Endothelial cell of umbilical vein (primary cell): ENCODE measurements at regions not wholly inside any gene's neighbourhood (a gene's known extent, or its start where the extent isn't known, plus 50 kb on each side); places are given as distances from the start of the nearest gene placed in this dataset.

Experiments used
- BruUV-seq: library from RNA; stranded (reverse); fragments of 400-500 nt; replicated peaks from 2 replicates; lab custom pipeline; 2021; lab: Mats Ljungman, UMichigan
- CTCF ChIA-PET: fragments of 300-600, 350-600 bp; sonication (Branson Sonifier 250); formaldehyde crosslinking; loops from one replicate; lab custom pipeline; 2021; ENCODE audit warnings: antibody characterized with exemption, inconsistent platforms; lab: Charles Lee
- POLR2A ChIA-PET: fragments of 300-600, 350-600 bp; sonication (Branson Sonifier 250); formaldehyde crosslinking; loops from one replicate; lab custom pipeline; 2021; ENCODE audit warnings: antibody characterized with exemption, inconsistent platforms; lab: Charles Lee
- DNase-seq: peaks from one replicate; pipeline ENCODE4 v3.0.0-alpha.2; 2011; ENCODE audit warnings: low read depth, low spot score
- FAIRE-seq: peaks from 2 replicates; lab custom pipeline; 2011; peaks lifted over from hg19 to GRCh38; lab: Jason Lieb, UNC
- H2AFZ ChIP-seq: 2 replicates; pipeline ENCODE4 v1.6.0; 2012; ENCODE audit warnings: low read depth, low read length, control low read depth, inconsistent platforms
- H3K27ac ChIP-seq: 2 replicates; pipeline ENCODE4 v1.5.1; 2011; ENCODE audit warnings: low read depth, mild to moderate bottlenecking, control low read depth, low read length, moderate library complexity; ENCODE audit not compliant: insufficient read depth
- H3K27me3 ChIP-seq, 2 experiments: 2 replicates each; pipeline versions ENCODE4 v1.6.0 to v1.6.1; 2011; ENCODE audit warnings: low read length in 2 of 2, mixed read lengths in 1 of 2; ENCODE audit not compliant: control insufficient read depth in 2 of 2, insufficient read depth in 2 of 2
- H3K36me3 ChIP-seq, 2 experiments: 2 replicates in 1 of 2; 3 replicates in 1 of 2; pipeline ENCODE4 v1.5.1; 2011; ENCODE audit warnings: low read length in 2 of 2, mild to moderate bottlenecking in 1 of 2, moderate library complexity in 1 of 2; ENCODE audit not compliant: control insufficient read depth in 2 of 2, insufficient read depth in 2 of 2; ENCODE audit errors: extremely low read depth in 1 of 2
- H3K4me1 ChIP-seq: 3 replicates; pipeline ENCODE4 v1.5.1; 2011; ENCODE audit warnings: mild to moderate bottlenecking, low read length; ENCODE audit not compliant: control insufficient read depth, insufficient read depth; ENCODE audit errors: extremely low read depth
- H3K4me2 ChIP-seq: 2 replicates; pipeline ENCODE4 v1.6.1; 2011; ENCODE audit warnings: low read length, control low read depth, mixed read lengths; ENCODE audit not compliant: insufficient read depth
- H3K4me3 ChIP-seq, 3 experiments: fragments of 200-600 bp in 1 of 3; sonication (generic), shearing (Covaris generic) in 1 of 3; replicated peaks in 1 of 3; 2 replicates each; pipeline ENCODE4 v1.5.1; 2011 to 2016; ENCODE audit warnings: control low read depth in 3 of 3, low read length in 3 of 3, mild to moderate bottlenecking in 2 of 3, inconsistent platforms in 1 of 3, low read depth in 1 of 3, moderate library complexity in 1 of 3; ENCODE audit not compliant: insufficient read depth in 1 of 3
- H3K79me2 ChIP-seq: 2 replicates; pipeline ENCODE4 v1.6.0; 2012; ENCODE audit warnings: low read length, inconsistent platforms; ENCODE audit not compliant: control insufficient read depth, insufficient read depth
- H3K9ac ChIP-seq: replicated peaks from 2 replicates; pipeline ENCODE3; 2011; ENCODE audit warnings: low read length, control low read depth; ENCODE audit not compliant: insufficient read depth; ENCODE audit errors: extremely low read depth
- H3K9me1 ChIP-seq: replicated peaks from 3 replicates; pipeline ENCODE4 v1.6.0; 2011; ENCODE audit warnings: mild to moderate bottlenecking, low read length; ENCODE audit not compliant: control insufficient read depth, insufficient read depth; ENCODE audit errors: extremely low read depth
- H3K9me3 ChIP-seq: replicated peaks from 2 replicates; pipeline ENCODE4 v1.5.1; 2012; ENCODE audit warnings: low read length, inconsistent platforms; ENCODE audit not compliant: control insufficient read depth, insufficient read depth
- H4K20me1 ChIP-seq: replicated peaks from 2 replicates; pipeline ENCODE3; 2011; ENCODE audit warnings: mild to moderate bottlenecking, low read length; ENCODE audit not compliant: control insufficient read depth, insufficient read depth; ENCODE audit errors: extremely low read depth
- EZH2 ChIP-seq: IDR thresholded peaks from 2 replicates; pipeline ENCODE4 v1.6.1; 2012; ENCODE audit warnings: borderline replicate concordance, low read depth, mild to moderate bottlenecking, moderate library complexity, low read length, inconsistent platforms; ENCODE audit not compliant: severe bottlenecking
- FOS ChIP-seq: IDR thresholded peaks from 2 replicates; pipeline ENCODE4 v1.6.1; 2011; ENCODE audit warnings: mild to moderate bottlenecking, low read length, moderate library complexity, borderline replicate concordance; ENCODE audit not compliant: insufficient read depth
- GATA2 ChIP-seq: IDR thresholded peaks from 2 replicates; pipeline ENCODE4 v1.7.0; 2011; ENCODE audit warnings: low read depth, mild to moderate bottlenecking, moderate library complexity, mixed read lengths, low read length; ENCODE audit not compliant: insufficient read length, insufficient read depth
- JUN ChIP-seq: IDR thresholded peaks from 2 replicates; pipeline ENCODE4 v1.6.1; 2011; ENCODE audit warnings: borderline replicate concordance, low read depth; ENCODE audit not compliant: insufficient read length, insufficient read depth
- MYC ChIP-seq: IDR thresholded peaks from one replicate; pipeline ENCODE4 v1.6.1; 2011; ENCODE audit warnings: mild to moderate bottlenecking, low read depth, low read length
- POLR2A ChIP-seq: IDR thresholded peaks from 2 replicates; pipeline ENCODE4 v1.6.1; 2012; ENCODE audit warnings: low read depth, mild to moderate bottlenecking, control low read depth, low read length
- POLR2AphosphoS5 ChIP-seq: IDR thresholded peaks from 2 replicates; pipeline ENCODE4 v1.6.1; 2012; ENCODE audit warnings: low read depth, mild to moderate bottlenecking, control low read depth, low read length, moderate library complexity; ENCODE audit not compliant: insufficient read depth
- dilution Hi-C: fragments of 300-500 bp; cut with MboI; formaldehyde crosslinking; loops from one replicate; pipeline ENCODE4 v1.15.0; 2019; ENCODE audit warnings: low sequenced_read_pairs; ENCODE audit not compliant: extremely low pct_ligation_motif_present
- intact Hi-C: fragments of 100-400 bp; cut with micrococcal nuclease; formaldehyde crosslinking; loops from one replicate; pipeline ENCODE4 v1.10.0; 2022
- TF ChIP-seq, protein P1 (sequence below): IDR thresholded peaks from 2 replicates; pipeline ENCODE4 v1.6.1; 2011; ENCODE audit not compliant: insufficient read depth, insufficient read length
- TF ChIP-seq, protein P2 (sequence below), 2 donors: IDR thresholded peaks; 1 replicate in 1 of 2; 2 replicates in 1 of 2; pipeline ENCODE4 v1.5.1; 2011; ENCODE audit warnings: low read length in 2 of 2, mild to moderate bottlenecking in 2 of 2, moderate library complexity in 2 of 2, control low read depth in 1 of 2, inconsistent platforms in 1 of 2, low read depth in 1 of 2; ENCODE audit not compliant: insufficient read depth in 1 of 2; ENCODE audit errors: extremely low read depth in 1 of 2

DNA sequence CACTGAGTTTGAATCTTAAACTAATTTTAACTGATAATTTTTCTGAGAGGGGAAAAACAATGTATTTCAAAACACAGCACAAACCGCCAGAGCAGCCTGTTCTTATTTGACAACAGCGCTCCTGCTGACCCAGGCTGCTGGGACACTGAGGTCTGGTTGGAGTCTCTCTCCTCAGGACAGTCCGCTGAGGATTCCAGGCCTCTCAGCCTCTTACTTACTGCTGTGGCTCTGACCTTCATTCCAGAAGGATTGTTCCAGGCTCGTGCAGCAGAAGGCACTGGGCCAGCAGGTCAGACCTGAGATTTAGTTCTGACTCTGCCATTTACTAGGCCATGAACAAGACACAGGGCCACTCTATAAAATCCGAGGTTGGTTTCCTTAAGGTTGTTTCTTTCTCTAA, 393.6 kb downstream of the TDRD3 start:
- Histone ChIP-seq H3K27me3 (no peaks in the 10 kb centered on the region), H3K9me3 (no peaks in the 10 kb centered on the region), H3K79me2 (no peaks in the 10 kb centered on the region), H3K27ac (no peak overlapping the region), H2AFZ (no peak overlapping the region), H3K4me3 (no peak overlapping the region), H3K9me1 (no peaks in the 10 kb centered on the region), H3K4me2 (no peak overlapping the region), H3K4me1 (no peaks in the 10 kb centered on the region), H3K36me3 (no peaks in the 10 kb centered on the region), H4K20me1 (no peaks in the 10 kb centered on the region), H3K9ac (no peak overlapping the region)
- TF ChIP-seq GATA2 (no peak), JUN (no peak), FOS (no peak), POLR2AphosphoS5 (no peak)
- FAIRE-seq (no peak), DNase-seq (no peak)
- BruUV-seq: no TSS peak
- dilution Hi-C loops: no loop called here
- intact Hi-C loops: no loop called here
- POLR2A ChIA-PET: no interaction called here
- CTCF ChIA-PET: no interaction called here

DNA sequence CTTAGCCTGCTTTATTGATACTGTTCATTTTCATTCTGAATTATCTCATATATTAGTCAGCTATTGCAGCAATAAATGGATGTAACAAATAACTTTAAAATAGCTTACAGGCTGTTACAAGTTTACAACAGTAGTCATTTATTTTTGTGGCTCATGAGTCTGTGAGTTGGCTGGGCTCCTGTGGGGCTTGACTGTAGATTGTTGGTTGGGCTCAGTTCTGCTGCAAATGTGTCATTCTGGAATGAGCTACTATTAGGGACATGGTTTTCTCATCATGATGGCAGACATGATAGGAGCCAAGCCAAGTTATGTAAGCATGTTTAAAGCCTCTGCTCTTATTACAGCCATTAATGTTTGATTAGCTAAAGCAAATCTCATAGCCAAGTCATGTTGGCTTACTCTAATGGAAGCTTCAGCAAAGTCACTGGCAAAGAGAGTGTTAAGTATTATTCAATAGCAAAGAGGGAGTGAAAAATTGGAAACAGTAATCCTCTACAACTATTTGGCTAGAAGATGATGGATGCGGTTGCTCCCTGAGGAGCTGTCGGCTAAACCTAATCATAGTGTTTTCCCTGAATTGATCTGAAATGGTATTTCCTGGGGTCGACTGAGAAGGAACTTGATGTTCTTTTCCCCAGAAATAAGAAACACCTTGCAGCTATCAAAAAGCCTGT, 391.3 kb downstream of the TDRD3 start:
- Histone ChIP-seq H3K4me1 (no peaks in the 10 kb centered on the region), H3K27me3 (no peaks in the 10 kb centered on the region), H3K9ac (no peak overlapping the region), H4K20me1 (no peaks in the 10 kb centered on the region), H3K4me3 (no peak overlapping the region), H3K27ac (no peak overlapping the region), H2AFZ (no peak overlapping the region), H3K9me1 (no peaks in the 10 kb centered on the region), H3K36me3 (no peaks in the 10 kb centered on the region), H3K9me3 (no peaks in the 10 kb centered on the region), H3K4me2 (no peak overlapping the region), H3K79me2 (no peaks in the 10 kb centered on the region)
- CTCF ChIA-PET: interaction anchor here (0.6 kb wide), 1 partner anchor 154 kb away, joined by 3 read pairs; no protein-coding TSS in a partner anchor
- no peak for TF ChIP-seq EZH2
- TF ChIP-seq JUN: no peak
- TF ChIP-seq POLR2A: no peak
- TF ChIP-seq, protein P1, sequence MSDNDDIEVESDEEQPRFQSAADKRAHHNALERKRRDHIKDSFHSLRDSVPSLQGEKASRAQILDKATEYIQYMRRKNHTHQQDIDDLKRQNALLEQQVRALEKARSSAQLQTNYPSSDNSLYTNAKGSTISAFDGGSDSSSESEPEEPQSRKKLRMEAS: no peak
- no peak for TF ChIP-seq MYC
- TF ChIP-seq, protein P2, sequence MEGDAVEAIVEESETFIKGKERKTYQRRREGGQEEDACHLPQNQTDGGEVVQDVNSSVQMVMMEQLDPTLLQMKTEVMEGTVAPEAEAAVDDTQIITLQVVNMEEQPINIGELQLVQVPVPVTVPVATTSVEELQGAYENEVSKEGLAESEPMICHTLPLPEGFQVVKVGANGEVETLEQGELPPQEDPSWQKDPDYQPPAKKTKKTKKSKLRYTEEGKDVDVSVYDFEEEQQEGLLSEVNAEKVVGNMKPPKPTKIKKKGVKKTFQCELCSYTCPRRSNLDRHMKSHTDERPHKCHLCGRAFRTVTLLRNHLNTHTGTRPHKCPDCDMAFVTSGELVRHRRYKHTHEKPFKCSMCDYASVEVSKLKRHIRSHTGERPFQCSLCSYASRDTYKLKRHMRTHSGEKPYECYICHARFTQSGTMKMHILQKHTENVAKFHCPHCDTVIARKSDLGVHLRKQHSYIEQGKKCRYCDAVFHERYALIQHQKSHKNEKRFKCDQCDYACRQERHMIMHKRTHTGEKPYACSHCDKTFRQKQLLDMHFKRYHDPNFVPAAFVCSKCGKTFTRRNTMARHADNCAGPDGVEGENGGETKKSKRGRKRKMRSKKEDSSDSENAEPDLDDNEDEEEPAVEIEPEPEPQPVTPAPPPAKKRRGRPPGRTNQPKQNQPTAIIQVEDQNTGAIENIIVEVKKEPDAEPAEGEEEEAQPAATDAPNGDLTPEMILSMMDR (IDR thresholded peaks at IDR 0.05; ENCODE audit: extremely low read depth in 1 of 2, insufficient read depth in 1 of 2, low read depth in 1 of 2, low read length in 2 of 2): no peak
- no peak for TF ChIP-seq FOS
- no peak for TF ChIP-seq POLR2AphosphoS5
- no peak for TF ChIP-seq GATA2
- dilution Hi-C loops: no loop called here
- BruUV-seq: no TSS peak
- POLR2A ChIA-PET: no interaction called here
- DNase-seq: no peak
- no peak for FAIRE-seq
- intact Hi-C loops: no loop called here
